C4-2B (cell line): ENCODE measurements at regions not wholly inside any gene's neighbourhood (a gene's known extent, or its start where the extent isn't known, plus 50 kb on each side); places are given as distances from the start of the nearest gene placed in this dataset.

ENCODE experiments used
- CTCF ChIP-seq: fragments of 450-650 bp; conservative IDR thresholded peaks from 2 replicates; pipeline ENCODE4 v1.5.1; 2017; ENCODE audit warnings: mild to moderate bottlenecking
- ZFX ChIP-seq: fragments of 450-650 bp; IDR thresholded peaks from 2 replicates; pipeline ENCODE4 v1.6.1; 2017

- TF ChIP-seq CTCF = no peak
- no peak for TF ChIP-seq ZFX
These were observed 70.5 kb upstream of the MYCN start for GRCh38 chr2:15869871-15870270.
